ENCODE measurements at regions not wholly inside any gene's neighbourhood (a gene's known extent, or its start where the extent isn't known, plus 50 kb on each side); places are given as distances from the start of the nearest gene placed in this dataset.

DNA sequence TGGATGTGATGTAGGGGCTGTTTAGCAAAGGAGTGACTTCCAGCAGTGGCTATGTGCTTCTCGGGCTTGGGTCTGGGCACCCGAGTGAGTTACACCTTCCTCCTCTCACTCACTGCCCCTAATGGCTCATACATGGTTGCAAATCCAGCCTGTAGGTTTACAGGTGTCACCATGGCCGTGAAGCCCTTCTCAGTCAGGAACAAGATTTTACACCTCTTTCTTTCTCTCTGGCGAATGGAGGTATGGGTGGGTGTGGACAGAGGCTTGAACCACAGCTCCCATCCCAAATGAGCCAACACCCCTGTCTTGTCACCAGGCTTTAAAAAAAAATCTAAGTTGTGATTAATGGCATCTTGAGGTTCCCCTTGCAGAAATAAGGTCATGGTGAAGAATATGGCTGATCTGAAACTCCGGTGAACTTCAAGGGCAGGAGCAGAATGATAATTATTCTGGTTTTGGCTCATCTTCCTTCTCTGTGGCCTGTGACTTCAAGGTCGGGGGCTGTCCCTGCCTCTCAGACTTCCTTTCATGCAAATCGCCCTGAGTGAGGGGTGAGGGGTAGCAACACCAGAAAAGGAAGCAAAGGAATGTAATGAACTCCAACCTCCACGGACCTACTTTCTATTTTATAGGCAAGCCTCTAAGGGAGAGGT, 331.2 kb downstream of the MAF start:
- CTCF ChIA-PET = no interaction called here

GRCh38 chr16:79267781-79268180, 332.8 kb downstream of the MAF start:
- POLR2A ChIA-PET = no interaction called here
- Histone ChIP-seq H3K4me1 (ENCODE audit: control insufficient read depth, insufficient read depth, low read length) (no peaks in the 10 kb centered on the region), H3K4me3 (ENCODE audit: low read depth, low read length) (no peak overlapping the region), H3K27ac (ENCODE audit: extremely low read depth, low read depth, low read length) (no peak overlapping the region), H3K36me3 (ENCODE audit: control insufficient read depth in 2 of 2, insufficient read depth in 1 of 2, low read length in 2 of 2) (no peaks in the 10 kb centered on the region), H3K9me3 (ENCODE audit: control insufficient read depth, insufficient read depth, low read depth, low read length) (no peaks in the 10 kb centered on the region)
- CTCF ChIA-PET = no interaction called here
- TF ChIP-seq ZNF10 (tag by site-specific recombination; IDR thresholded peaks at IDR 0.05) (no peak), ZNF514 (tag by site-specific recombination; IDR thresholded peaks at IDR 0.05) (no peak), TCF7L2 (IDR thresholded peaks at IDR 0.05; ENCODE audit: borderline replicate concordance, low read depth, low read length) (no peak), ZNF777 (tag by site-specific recombination; IDR thresholded peaks at IDR 0.05; ENCODE audit: borderline replicate concordance) (no peak), ZNF768 (tag by site-specific recombination; IDR thresholded peaks at IDR 0.05) (no peak), ZNF843 (tag by site-specific recombination; IDR thresholded peaks at IDR 0.05) (no peak), PRDM2 (tag by site-specific recombination; IDR thresholded peaks at IDR 0.05; ENCODE audit: borderline replicate concordance) (no peak), ZNF140 (tag by site-specific recombination; IDR thresholded peaks at IDR 0.05) (no peak), ZNF404 (tag by site-specific recombination; IDR thresholded peaks at IDR 0.05) (no peak), ZNF24 (tag by site-specific recombination; IDR thresholded peaks at IDR 0.05) (no peak), ZNF776 (tag by site-specific recombination; IDR thresholded peaks at IDR 0.05; ENCODE audit: borderline replicate concordance) (no peak), ZNF501 (tag by site-specific recombination; IDR thresholded peaks at IDR 0.05) (no peak), ZNF555 (tag by site-specific recombination; conservative IDR thresholded peaks at IDR 0.05) (no peak), GLI2 (tag by site-specific recombination; IDR thresholded peaks at IDR 0.05; ENCODE audit: borderline replicate concordance, low read depth) (no peak), ZNF223 (tag by site-specific recombination; IDR thresholded peaks at IDR 0.05) (no peak), ZNF366 (tag by site-specific recombination; conservative IDR thresholded peaks at IDR 0.05) (no peak)

More for the DNA sequence above, 331.2 kb downstream of the MAF start:
- H3K9me3 ChIP-seq (ENCODE audit: control insufficient read depth, insufficient read depth, low read depth, low read length) = no peaks in the 10 kb centered on the region
- no peaks in the 10 kb centered on the region for H3K4me1 ChIP-seq (ENCODE audit: control insufficient read depth, insufficient read depth, low read length)
- POLR2A ChIA-PET = no interaction called here
- no peak overlapping the region for H3K4me3 ChIP-seq (ENCODE audit: low read depth, low read length)
- no peaks in the 10 kb centered on the region for H3K36me3 ChIP-seq (ENCODE audit: control insufficient read depth in 2 of 2, insufficient read depth in 1 of 2, low read length in 2 of 2)
- TF ChIP-seq ZNF510 (tag by site-specific recombination; IDR thresholded peaks at IDR 0.05; ENCODE audit: insufficient replicate concordance) = no peak
- TF ChIP-seq ZNF514 (tag by site-specific recombination; IDR thresholded peaks at IDR 0.05) = no peak
- no peak for TF ChIP-seq SP2 (tag by site-specific recombination; IDR thresholded peaks at IDR 0.05)
- no peak for TF ChIP-seq ZNF654 (tag by site-specific recombination; IDR thresholded peaks at IDR 0.05; ENCODE audit: low read depth)
- TF ChIP-seq OSR2 (tag by site-specific recombination; IDR thresholded peaks at IDR 0.05) = no peak
- TF ChIP-seq KLF8 (tag by site-specific recombination; IDR thresholded peaks at IDR 0.05) = no peak
- no peak for TF ChIP-seq ZNF488 (tag by site-specific recombination; IDR thresholded peaks at IDR 0.05)
- TF ChIP-seq ZFP41 (tag by site-specific recombination; IDR thresholded peaks at IDR 0.05; ENCODE audit: borderline replicate concordance) = no peak
- TF ChIP-seq AEBP2 (tag by site-specific recombination; IDR thresholded peaks at IDR 0.05; ENCODE audit: borderline replicate concordance) = no peak
- TF ChIP-seq PBX3 (CRISPR knock-in tag; IDR thresholded peaks at IDR 0.05) = no peak
- H3K27ac ChIP-seq (ENCODE audit: extremely low read depth, low read depth, low read length) = no peak overlapping the region

Data from HEK293 (cell line).